SK-N-SH (cell line): ENCODE measurements at regions not wholly inside any gene's neighbourhood (a gene's known extent, or its start where the extent isn't known, plus 50 kb on each side); places are given as distances from the start of the nearest gene placed in this dataset.
"Not testable (repeated sequence)": the region's sequence is repeated elsewhere in the genome, so short reads cannot be mapped to it uniquely, and the experiment has no call there.

Experiments used
- CTCF ChIA-PET: fragments of 300-600, 350-600 bp; formaldehyde crosslinking; extraction: SDS; loops from one replicate; lab custom pipeline; 2021; lab: Yijun Ruan, JAX
- POLR2A ChIA-PET: fragments of 350-600 bp; sonication (Branson Sonifier 250); formaldehyde crosslinking; extraction: SDS; loops from one replicate; lab custom pipeline; 2020; ENCODE audit warnings: antibody characterized with exemption, inconsistent platforms; lab: Yijun Ruan, JAX
- DNase-seq: peaks from one replicate; pipeline ENCODE4 v3.0.0; 2012
- H2AFZ ChIP-seq: fragments of 200-600 bp; sonication (generic); 2 replicates; pipeline ENCODE4 v1.8.1; 2016; ENCODE audit warnings: antibody characterized with exemption, mild to moderate bottlenecking, low read depth
- H3F3A ChIP-seq: fragments of 200-600 bp; sonication (generic); replicated peaks from 2 replicates; pipeline ENCODE3; 2016; ENCODE audit warnings: antibody characterized with exemption, mild to moderate bottlenecking; ENCODE audit not compliant: insufficient read depth
- H3K27ac ChIP-seq, 2 experiments: fragments of 200-500 bp in 1 of 2; fragments of 200-600 bp in 1 of 2; sonication (Bioruptor generic) in 1 of 2; sonication (generic), shearing (Covaris generic) in 1 of 2; 2 replicates each; pipeline versions ENCODE4 v1.5.1 to v1.6.1; 2014 to 2016; ENCODE audit warnings: low read depth in 2 of 2, inconsistent platforms in 1 of 2, low read length in 1 of 2, mild to moderate bottlenecking in 1 of 2, mixed read lengths in 1 of 2
- H3K27me3 ChIP-seq: fragments of 200-600 bp; sonication (generic), shearing (Covaris generic); 2 replicates; pipeline ENCODE4 v1.6.1; 2016; ENCODE audit warnings: mixed run types; ENCODE audit not compliant: insufficient read depth
- H3K36me3 ChIP-seq, 2 experiments: fragments of 200-500 bp in 1 of 2; fragments of 200-600 bp in 1 of 2; sonication (Bioruptor generic) in 1 of 2; sonication (generic) in 1 of 2; replicated peaks in 1 of 2; 2 replicates each; pipeline versions ENCODE3 to v1.5.1; 2014 to 2016; ENCODE audit warnings: low read length in 1 of 2, mild to moderate bottlenecking in 1 of 2; ENCODE audit not compliant: insufficient read depth in 2 of 2, control insufficient read depth in 1 of 2
- H3K4me1 ChIP-seq, 2 experiments: fragments of 200-500 bp in 1 of 2; fragments of 200-600 bp in 1 of 2; sonication (Bioruptor generic) in 1 of 2; sonication (generic), shearing (Covaris generic) in 1 of 2; 2 replicates each; pipeline versions ENCODE4 v1.5.1 to v1.6.1; 2014 to 2016; ENCODE audit warnings: low read depth in 1 of 2, low read length in 1 of 2, mixed run types in 1 of 2; ENCODE audit not compliant: insufficient read depth in 2 of 2, control insufficient read depth in 1 of 2
- H3K4me2 ChIP-seq: fragments of 200-600 bp; sonication (generic), shearing (Covaris generic); 2 replicates; pipeline ENCODE4 v1.6.1; 2017; ENCODE audit warnings: mixed run types
- H3K4me3 ChIP-seq, 2 experiments: fragments of 200-500 bp in 1 of 2; fragments of 200-600 bp in 1 of 2; sonication (Bioruptor generic) in 1 of 2; sonication (generic), shearing (Covaris generic) in 1 of 2; 2 replicates each; pipeline versions ENCODE4 v1.5.1 to v1.8.1; 2014 to 2016; ENCODE audit warnings: low read depth in 2 of 2, inconsistent platforms in 1 of 2, low read length in 1 of 2, mild to moderate bottlenecking in 1 of 2, mixed read lengths in 1 of 2, moderate library complexity in 1 of 2
- H3K79me2 ChIP-seq: fragments of 200-600 bp; sonication (generic); 2 replicates; pipeline ENCODE4 v1.8.1; 2017; ENCODE audit warnings: mild to moderate bottlenecking; ENCODE audit not compliant: insufficient read depth
- H3K9ac ChIP-seq: fragments of 200-600 bp; sonication (generic); 2 replicates; pipeline ENCODE4 v1.6.1; 2017; ENCODE audit warnings: mixed run types
- H3K9me2 ChIP-seq: fragments of 200-600 bp; sonication (generic); 2 replicates; pipeline ENCODE4 v1.6.1; 2017; ENCODE audit warnings: mixed run types
- H3K9me3 ChIP-seq: fragments of 200-600 bp; sonication (generic); 2 replicates; pipeline ENCODE4 v1.6.1; 2017; ENCODE audit warnings: mixed run types, mild to moderate bottlenecking, moderate library complexity
- H4K20me1 ChIP-seq: fragments of 200-600 bp; sonication (generic); 2 replicates; pipeline ENCODE4 v1.6.1; 2017; ENCODE audit warnings: mild to moderate bottlenecking, mixed run types; ENCODE audit not compliant: insufficient read depth
- ELF1 ChIP-seq: IDR thresholded peaks from 2 replicates; pipeline ENCODE4 v1.4.0; 2012
- FOXM1 ChIP-seq: IDR thresholded peaks from 2 replicates; pipeline ENCODE4 v1.4.0; 2012; ENCODE audit warnings: low read depth, mild to moderate bottlenecking
- GABPA ChIP-seq: IDR thresholded peaks from 2 replicates; pipeline ENCODE4 v1.4.0; 2012; ENCODE audit warnings: low read depth, mild to moderate bottlenecking
- JUND ChIP-seq: IDR thresholded peaks from 2 replicates; pipeline ENCODE4 v1.4.0; 2012
- NFIC ChIP-seq: IDR thresholded peaks from 2 replicates; pipeline ENCODE4 v1.4.0; 2012; ENCODE audit warnings: borderline replicate concordance
- NRF1 ChIP-seq: IDR thresholded peaks from 2 replicates; pipeline ENCODE4 v1.6.1; 2012; ENCODE audit warnings: low read depth, mild to moderate bottlenecking, low read length
- PBX3 ChIP-seq: IDR thresholded peaks from 2 replicates; pipeline ENCODE4; 2012
- TCF12 ChIP-seq: IDR thresholded peaks from 2 replicates; pipeline ENCODE4 v1.4.0; 2012
- TEAD4 ChIP-seq: IDR thresholded peaks from 2 replicates; pipeline ENCODE4 v1.4.0; 2012; ENCODE audit warnings: mild to moderate bottlenecking, borderline replicate concordance; ENCODE audit not compliant: insufficient read depth
- WGBS: methylation state at CpG from one replicate; pipeline ENCODE4 v1.1.6; 2017; ENCODE audit warnings: low lambda C conversion rate; 5-methylcytosine and 5-hydroxymethylcytosine counted together

DNA sequence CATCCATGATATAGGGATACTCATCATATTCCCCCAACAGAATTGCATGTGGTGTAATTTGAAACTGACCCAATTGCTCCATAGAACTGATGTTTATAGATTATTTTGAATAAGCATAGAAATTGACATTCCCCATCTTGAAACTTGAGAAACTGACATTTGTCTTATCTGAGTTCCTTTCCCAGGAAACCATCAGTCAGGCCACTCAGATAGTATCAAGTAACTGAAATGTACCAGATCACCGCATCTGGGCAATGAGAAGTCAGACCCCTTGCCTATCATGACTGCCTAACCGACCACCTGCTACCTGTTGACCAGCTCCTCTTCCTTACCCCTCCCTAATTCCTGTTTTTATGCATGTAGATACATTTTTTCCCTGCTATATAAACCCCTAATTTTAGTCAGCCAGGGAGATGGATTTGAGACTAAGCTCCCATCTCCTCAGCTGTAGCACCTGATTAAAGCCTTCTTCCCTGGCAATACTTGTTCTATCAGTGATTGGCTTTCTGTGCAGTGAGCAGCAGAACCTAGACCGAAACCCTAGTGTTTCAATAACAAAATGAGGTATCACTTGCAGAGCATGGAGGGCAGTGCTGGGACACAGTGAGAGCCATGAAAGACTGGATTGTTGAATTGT lies 274.5 kb downstream of the LPIN1 start:
- Histone ChIP-seq H4K20me1 (no peaks in the 10 kb centered on the region), H3K79me2 (no peaks in the 10 kb centered on the region), H3K9ac (no peak overlapping the region), H3F3A (no peaks in the 10 kb centered on the region), H3K4me1 (peaks cover 0 to 8% of the 10 kb centered on the region in 2 experiments; a peak in 2 of 4 replicates), H3K4me2 (no peak overlapping the region), H3K27me3 (no peaks in the 10 kb centered on the region), H3K9me2 (no peaks in the 10 kb centered on the region), H3K36me3 (no peaks in the 10 kb centered on the region), H3K27ac (no peak overlapping the region), H3K4me3 (no peak overlapping the region), H3K9me3 (no peaks in the 10 kb centered on the region), H2AFZ (no peak overlapping the region)
- WGBS, result 46% methylated on average over 3 of the region's 3 CpGs
- ChIA-PET CTCF (interaction anchor here (1.0 to 1.7 kb wide), 5 partner anchors 13 to 986 kb away, joined by 3 to 5 read pairs (median 3); no protein-coding TSS in a partner anchor), POLR2A (no interaction called here)
- no peak for TF ChIP-seq GABPA
- TF ChIP-seq FOXM1, result no peak
- DNase-seq, result no peak

DNA sequence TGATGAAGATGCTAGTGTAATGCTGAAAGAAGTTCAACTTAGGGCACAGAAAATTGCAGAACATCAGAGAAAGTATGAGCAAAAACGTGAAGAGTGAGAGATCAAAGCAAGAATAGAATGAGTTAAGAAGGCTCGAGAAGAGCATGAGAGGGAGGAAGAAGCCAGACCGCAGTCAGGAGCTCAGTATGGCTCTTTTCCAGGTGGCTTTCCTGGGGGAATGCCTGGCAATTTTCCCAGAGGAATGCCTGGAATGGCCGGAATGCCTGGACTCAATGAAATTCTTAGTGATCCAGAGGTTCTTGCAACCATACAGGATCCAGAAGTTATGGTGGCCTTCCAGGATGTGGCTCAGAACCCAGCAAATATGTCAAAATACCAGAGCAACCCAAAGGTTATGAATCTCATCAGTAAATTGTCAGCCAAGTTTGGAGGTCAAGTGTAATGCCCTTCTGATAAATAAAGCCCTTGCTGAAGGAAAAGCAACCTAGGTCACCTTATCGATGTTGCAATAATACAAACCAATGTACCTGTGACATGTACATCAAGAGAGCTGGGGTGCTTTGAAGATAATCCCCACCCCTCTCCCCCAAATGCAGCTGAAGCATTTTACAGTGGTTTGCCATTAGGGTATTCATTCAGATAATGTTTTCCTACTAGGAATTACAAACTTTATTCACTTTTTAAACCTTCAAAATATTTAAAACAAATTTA lies 277.9 kb downstream of the LPIN1 start:
- CTCF ChIA-PET, result interaction anchor here (1.1 kb wide), 1 partner anchor 11 kb away, joined by 3 read pairs; no protein-coding TSS in a partner anchor
- POLR2A ChIA-PET, H3K4me2 ChIP-seq, DNase-seq, H3K4me3 ChIP-seq, H3K27ac ChIP-seq, H3K9me3 ChIP-seq, H3K4me1 ChIP-seq, H3K9ac ChIP-seq, H4K20me1 ChIP-seq, H2AFZ ChIP-seq, H3K9me2 ChIP-seq, H3K79me2 ChIP-seq, H3K36me3 ChIP-seq, H3F3A ChIP-seq, H3K27me3 ChIP-seq: not testable (repeated sequence)
- WGBS, result 34% methylated on average over 5 of the region's 5 CpGs
- TF ChIP-seq TCF12 (peak; percentile 36; the same call in 1 of the 2 replicates), TEAD4 (peak; percentile 79), NFIC (peak; percentile 82), PBX3 (0 out of 2 replicates have a peak, but pooled peaks have one; percentile 19)

DNA sequence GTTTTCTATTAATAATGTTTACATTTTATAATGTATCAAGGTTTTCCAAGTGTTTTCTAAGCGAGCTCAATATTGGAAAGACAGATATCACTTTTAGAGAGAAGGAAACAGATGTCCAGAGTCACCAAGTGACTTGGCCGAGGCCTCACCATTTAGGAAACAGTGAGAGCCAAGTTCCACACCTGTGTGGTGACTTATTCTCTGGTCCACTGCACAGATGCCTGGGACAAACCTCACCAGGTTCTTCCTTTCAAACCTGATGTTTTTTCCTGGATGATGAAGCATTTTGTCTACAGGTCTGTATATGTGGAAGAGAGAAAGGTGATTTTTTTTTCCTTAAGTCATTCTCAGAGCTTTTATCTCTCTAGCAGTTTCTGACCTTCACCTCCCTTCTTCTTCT lies 280.7 kb downstream of the LPIN1 start:
- H3K79me2 ChIP-seq, result no peaks in the 10 kb centered on the region
- no peaks in the 10 kb centered on the region for H3K36me3 ChIP-seq
- no peaks in the 10 kb centered on the region for H3K27me3 ChIP-seq
- no peaks in the 10 kb centered on the region for H3K9me2 ChIP-seq
- no peaks in the 10 kb centered on the region for H4K20me1 ChIP-seq
- H3K9ac ChIP-seq, result no peak overlapping the region
- WGBS, result 62% methylated on average over 2 of the region's 2 CpGs
- TF ChIP-seq NRF1, result no peak
- no peak for TF ChIP-seq FOXM1
- no peak for TF ChIP-seq JUND
- TF ChIP-seq PBX3, result no peak
- no peak for TF ChIP-seq ELF1
- CTCF ChIA-PET, result interaction anchor here (0.7 kb wide), 1 partner anchor 843 kb away, joined by 3 read pairs; no protein-coding TSS in a partner anchor
- H3K4me1 ChIP-seq, result no peaks in the 10 kb centered on the region
- H3K9me3 ChIP-seq, result no peaks in the 10 kb centered on the region
- H3K4me2 ChIP-seq, result no peak overlapping the region
- POLR2A ChIA-PET, result no interaction called here
- no peak overlapping the region for H3K27ac ChIP-seq
- no peak overlapping the region for H3K4me3 ChIP-seq
- no peak for DNase-seq
- H3F3A ChIP-seq, result no peaks in the 10 kb centered on the region
- no peak overlapping the region for H2AFZ ChIP-seq
